ENCODE measurements at regions not wholly inside any gene's neighbourhood (a gene's known extent, or its start where the extent isn't known, plus 50 kb on each side); places are given as distances from the start of the nearest gene placed in this dataset.

GRCh38 chr13:76148926-76149325, 512.8 kb downstream of the LMO7 start:
- H3K18ac ChIP-seq (ENCODE audit: insufficient read length, low read depth, low read length): no peak overlapping the region
- H2BK20ac ChIP-seq (ENCODE audit: low read depth, low read length, poor library complexity, severe bottlenecking): no peak overlapping the region
- no peaks in the 10 kb centered on the region for H3K23me2 ChIP-seq (ENCODE audit: insufficient read length, low read depth, low read length, poor library complexity, severe bottlenecking)
- H3K56ac ChIP-seq (ENCODE audit: insufficient read length, low read depth, low read length): no peak overlapping the region
- H3K79me1 ChIP-seq (ENCODE audit: insufficient read depth, low read depth, low read length, poor library complexity, severe bottlenecking): no peaks in the 10 kb centered on the region
- H3K27ac ChIP-seq (ENCODE audit: insufficient read length, low read depth, low read length): no peak overlapping the region
- no peaks in the 10 kb centered on the region for H3K36me3 Mint-ChIP-seq (ENCODE audit: insufficient read depth in 1 of 3, low read depth in 3 of 3)
- H3K4me1 Mint-ChIP-seq: no peaks in the 10 kb centered on the region
- no peak overlapping the region for H3K14ac ChIP-seq (ENCODE audit: insufficient read depth, low read length)
- no peak overlapping the region for H2BK5ac ChIP-seq (ENCODE audit: insufficient read length, low read length)
- no peak overlapping the region for H2BK15ac ChIP-seq (ENCODE audit: low read depth, low read length)
- DNase-seq: no peak
- no peaks in the 10 kb centered on the region for H3K79me2 ChIP-seq (ENCODE audit: insufficient read depth, low read length)
- H3K23ac ChIP-seq (ENCODE audit: insufficient read length, low read depth, low read length): no peak overlapping the region
- H3K4me2 ChIP-seq (ENCODE audit: insufficient read depth, insufficient read length, low read length): no peak overlapping the region
- H3K4ac ChIP-seq (ENCODE audit: low read depth, low read length): no peak overlapping the region
- H3K27me3 ChIP-seq (ENCODE audit: insufficient read depth, low read length): no peaks in the 10 kb centered on the region
- no peaks in the 10 kb centered on the region for H3K9me3 Mint-ChIP-seq
- H4K8ac ChIP-seq (replicated peaks; ENCODE audit: insufficient read length, low read depth, low read length): no peak overlapping the region
- H3K4me3 Mint-ChIP-seq: no peak overlapping the region
- no peaks in the 10 kb centered on the region for H4K20me1 ChIP-seq (ENCODE audit: control insufficient read depth, insufficient read depth, insufficient read length)
- H2BK12ac ChIP-seq (ENCODE audit: insufficient read length, low read depth, low read length): no peak overlapping the region
- no peak overlapping the region for H3T11ph ChIP-seq (ENCODE audit: low read length)
- H4K5ac ChIP-seq (ENCODE audit: insufficient read length, low read depth, low read length): no peak overlapping the region
- no peaks in the 10 kb centered on the region for H3K4me1 ChIP-seq (ENCODE audit: insufficient read depth, low read length)
- TF ChIP-seq CTCF (conservative IDR thresholded peaks at IDR 0.05): no peak
- H3K9ac ChIP-seq (ENCODE audit: extremely low read depth, insufficient read length, low read length): no peak overlapping the region
- H2AK5ac ChIP-seq (ENCODE audit: insufficient read length, low read length): no peak overlapping the region
- WGBS (ENCODE audit: extremely low coverage, insufficient read length, low lambda C conversion rate): no CpG with 5 or more reads among the region's 3 CpGs
- no peaks in the 10 kb centered on the region for H3K9me3 ChIP-seq (ENCODE audit: control insufficient read depth, low read depth, low read length)
- H3K27ac Mint-ChIP-seq: no peak overlapping the region
- no peak overlapping the region for H2AFZ ChIP-seq (ENCODE audit: low read length)
- no peaks in the 10 kb centered on the region; the same call in 1 of the 2 replicates for H3K27me3 Mint-ChIP-seq (ENCODE audit: low read depth)
- H2BK120ac ChIP-seq (ENCODE audit: low read depth, low read length, poor library complexity, severe bottlenecking): no peak overlapping the region
- no peak overlapping the region for H4K91ac ChIP-seq (ENCODE audit: insufficient read length, low read depth, low read length)
